ENCODE measurements at regions not wholly inside any gene's neighbourhood (a gene's known extent, or its start where the extent isn't known, plus 50 kb on each side); places are given as distances from the start of the nearest gene placed in this dataset.

GRCh38 chr3:71982506-71983258, 197.7 kb upstream of the PROK2 start:
- peak in 1 of 51 donors; percentile 13 for DNase-seq

- no peak for DNase-seq
Observed at GRCh38 chr3:71979175-71979574, 194.2 kb upstream of the PROK2 start.

- DNase-seq, result no peak
Observed at GRCh38 chr3:71978150-71978721, 193.3 kb upstream of the PROK2 start.

- no peak for DNase-seq
Observed at GRCh38 chr3:71977525-71977924, 192.6 kb upstream of the PROK2 start.

- no peak for DNase-seq
Observed at GRCh38 chr3:71975573-71975972, 190.6 kb upstream of the PROK2 start.

GRCh38 chr3:71974786-71975185, 189.8 kb upstream of the PROK2 start:
- DNase-seq, result no peak

GRCh38 chr3:71973274-71974030, 188.5 kb upstream of the PROK2 start:
- DNase-seq, result peak in 27 of 51 donors; percentile 2 to 64 (median 12)

- no peak for DNase-seq
Observed at GRCh38 chr3:71972031-71972430, 187.1 kb upstream of the PROK2 start.

GRCh38 chr3:71968544-71968943, 183.6 kb upstream of the PROK2 start:
- no peak for DNase-seq

GRCh38 chr3:71966185-71966584, 181.2 kb upstream of the PROK2 start:
- no peak for DNase-seq

GRCh38 chr3:71964170-71964569, 179.2 kb upstream of the PROK2 start:
- no peak for DNase-seq

GRCh38 chr3:71962561-71963240, 177.8 kb upstream of the PROK2 start:
- no peak for DNase-seq

- DNase-seq, result no peak
Observed at GRCh38 chr3:71961891-71962290, 176.9 kb upstream of the PROK2 start.

GRCh38 chr3:71961378-71961777, 176.4 kb upstream of the PROK2 start:
- DNase-seq, result no peak

GRCh38 chr3:71958533-71958932, 173.6 kb upstream of the PROK2 start:
- no peak for DNase-seq

GRCh38 chr3:71956716-71957115, 171.8 kb upstream of the PROK2 start:
- peak in 1 of 51 donors; percentile 8 for DNase-seq

- peak in 2 of 51 donors; percentile 28 to 56 for DNase-seq
Observed at GRCh38 chr3:71956069-71956340, 171.1 kb upstream of the PROK2 start.

- peak; percentile 6 to 87 (median 63) for DNase-seq
Observed at GRCh38 chr3:71955240-71956068, 170.5 kb upstream of the PROK2 start.

- no peak for DNase-seq
Observed at GRCh38 chr3:71951842-71952241, 166.9 kb upstream of the PROK2 start.

GRCh38 chr3:71951361-71951760, 166.4 kb upstream of the PROK2 start:
- no peak for DNase-seq

GRCh38 chr3:71949442-71949841, 164.5 kb upstream of the PROK2 start:
- no peak for DNase-seq
